ENCODE measurements at regions not wholly inside any gene's neighbourhood (a gene's known extent, or its start where the extent isn't known, plus 50 kb on each side); places are given as distances from the start of the nearest gene placed in this dataset.

- Histone ChIP-seq H4K20me1 (replicated peaks; ENCODE audit: control insufficient read depth, extremely low read depth, insufficient read depth, low read length) (no peaks in the 10 kb centered on the region), H3K4me1 (ENCODE audit: control insufficient read depth, extremely low read depth, insufficient read depth, low read length) (no peaks in the 10 kb centered on the region), H3K9me1 (replicated peaks; ENCODE audit: control insufficient read depth, extremely low read depth, insufficient read depth, low read length) (no peaks in the 10 kb centered on the region), H3K79me2 (ENCODE audit: control insufficient read depth, insufficient read depth, low read length) (no peaks in the 10 kb centered on the region), H3K4me2 (ENCODE audit: insufficient read depth, low read length) (no peak overlapping the region), H3K9me3 (replicated peaks; ENCODE audit: control insufficient read depth, insufficient read depth, low read length) (no peaks in the 10 kb centered on the region), H2AFZ (ENCODE audit: low read depth, low read length) (no peak overlapping the region), H3K27ac (ENCODE audit: insufficient read depth, low read depth, low read length) (no peak overlapping the region), H3K4me3 (replicated peaks in 1 of 3; ENCODE audit: insufficient read depth in 1 of 3, low read depth in 1 of 3, low read length in 3 of 3) (no peak overlapping the region), H3K9ac (replicated peaks; ENCODE audit: extremely low read depth, insufficient read depth, low read length) (no peak overlapping the region), H3K36me3 (ENCODE audit: control insufficient read depth in 2 of 2, extremely low read depth in 1 of 2, insufficient read depth in 2 of 2, low read length in 2 of 2) (no peaks in the 10 kb centered on the region), H3K27me3 (ENCODE audit: control insufficient read depth in 2 of 2, insufficient read depth in 2 of 2, low read length in 2 of 2) (no peaks in the 10 kb centered on the region)
- DNase-seq (ENCODE audit: low read depth, low spot score), result no peak
- ChIA-PET POLR2A (no interaction called here), CTCF (no interaction called here)
- dilution Hi-C loops (cut with MboI; ENCODE audit: extremely low pct_ligation_motif_present, low sequenced_read_pairs), result no loop called here
- no TSS peak for BruUV-seq (replicated peaks)
- no peak for FAIRE-seq
- no peak for TF ChIP-seq EZH2 (IDR thresholded peaks at IDR 0.05; ENCODE audit: borderline replicate concordance, low read depth, low read length, severe bottlenecking)
- intact Hi-C loops (cut with micrococcal nuclease), result no loop called here
Measured at GRCh38 chr10:106107706-106108105, 1056.8 kb downstream of the SORCS1 start.

- TF ChIP-seq POLR2AphosphoS5 (IDR thresholded peaks at IDR 0.05; ENCODE audit: insufficient read depth, low read depth, low read length) (no peak), POLR2A (IDR thresholded peaks at IDR 0.05; ENCODE audit: low read depth, low read length) (no peak), MYC (IDR thresholded peaks at IDR 0.05; ENCODE audit: low read depth, low read length) (no peak), FOS (IDR thresholded peaks at IDR 0.05; ENCODE audit: borderline replicate concordance, insufficient read depth, low read length) (no peak), MAX (IDR thresholded peaks at IDR 0.05; ENCODE audit: insufficient read depth, insufficient read length) (no peak), EZH2 (IDR thresholded peaks at IDR 0.05; ENCODE audit: borderline replicate concordance, low read depth, low read length, severe bottlenecking) (no peak), JUN (IDR thresholded peaks at IDR 0.05; ENCODE audit: borderline replicate concordance, insufficient read depth, insufficient read length, low read depth) (no peak), GATA2 (IDR thresholded peaks at IDR 0.05; ENCODE audit: insufficient read depth, insufficient read length, low read depth, low read length) (no peak), CTCF (IDR thresholded peaks at IDR 0.05; ENCODE audit: extremely low read depth in 1 of 2, insufficient read depth in 1 of 2, low read depth in 1 of 2, low read length in 2 of 2) (no peak)
- Histone ChIP-seq H3K27me3 (ENCODE audit: control insufficient read depth in 2 of 2, insufficient read depth in 2 of 2, low read length in 2 of 2) (no peaks in the 10 kb centered on the region), H3K4me2 (ENCODE audit: insufficient read depth, low read length) (no peak overlapping the region), H3K4me1 (ENCODE audit: control insufficient read depth, extremely low read depth, insufficient read depth, low read length) (no peaks in the 10 kb centered on the region), H3K9ac (replicated peaks; ENCODE audit: extremely low read depth, insufficient read depth, low read length) (no peak overlapping the region), H3K27ac (ENCODE audit: insufficient read depth, low read depth, low read length) (no peak overlapping the region), H3K4me3 (replicated peaks in 1 of 3; ENCODE audit: insufficient read depth in 1 of 3, low read depth in 1 of 3, low read length in 3 of 3) (no peak overlapping the region), H3K9me3 (replicated peaks; ENCODE audit: control insufficient read depth, insufficient read depth, low read length) (no peaks in the 10 kb centered on the region), H3K36me3 (ENCODE audit: control insufficient read depth in 2 of 2, extremely low read depth in 1 of 2, insufficient read depth in 2 of 2, low read length in 2 of 2) (no peaks in the 10 kb centered on the region), H4K20me1 (replicated peaks; ENCODE audit: control insufficient read depth, extremely low read depth, insufficient read depth, low read length) (no peaks in the 10 kb centered on the region), H3K79me2 (ENCODE audit: control insufficient read depth, insufficient read depth, low read length) (no peaks in the 10 kb centered on the region), H2AFZ (ENCODE audit: low read depth, low read length) (no peak overlapping the region), H3K9me1 (replicated peaks; ENCODE audit: control insufficient read depth, extremely low read depth, insufficient read depth, low read length) (no peaks in the 10 kb centered on the region)
- dilution Hi-C loops (cut with MboI; ENCODE audit: extremely low pct_ligation_motif_present, low sequenced_read_pairs), result no loop called here
- FAIRE-seq (no peak), DNase-seq (ENCODE audit: low read depth, low spot score) (no peak)
- BruUV-seq (replicated peaks), result no TSS peak
- intact Hi-C loops (cut with micrococcal nuclease), result no loop called here
- CTCF ChIA-PET, result no interaction called here
- POLR2A ChIA-PET, result no interaction called here
Measured at GRCh38 chr10:106106114-106106513, 1058.4 kb downstream of the SORCS1 start.

Measured in endothelial cell of umbilical vein (primary cell).